ENCODE measurements at regions not wholly inside any gene's neighbourhood (a gene's known extent, or its start where the extent isn't known, plus 50 kb on each side); places are given as distances from the start of the nearest gene placed in this dataset.
A peak's percentile ranks its signal among the peaks of the same experiment; 100 is the strongest.
"Not testable (repeated sequence)": the region's sequence is repeated elsewhere in the genome, so short reads cannot be mapped to it uniquely, and the experiment has no call there.

DNA sequence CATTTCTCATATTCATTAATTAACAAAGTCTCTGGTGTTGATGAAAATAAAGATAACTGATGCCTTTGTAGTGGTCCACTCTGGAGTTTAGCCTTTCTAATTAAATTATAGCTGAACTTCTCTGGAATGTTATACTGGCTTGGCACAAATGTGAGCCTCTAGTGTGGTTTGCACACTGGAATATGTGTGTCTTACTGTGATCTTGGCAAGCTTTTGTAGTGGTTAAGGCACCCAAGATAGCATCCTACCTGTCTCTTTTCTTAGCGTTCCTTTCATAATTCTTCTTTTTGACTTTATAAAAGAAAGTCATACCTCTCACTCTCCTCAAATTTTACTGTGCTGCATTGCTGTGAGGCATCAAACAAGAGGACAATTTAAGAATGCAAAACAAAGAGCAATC lies 107.4 kb downstream of the UTRN start:
- Mint-ChIP-seq H3K4me1 (peaks cover 10 to 21% of the 10 kb centered on the region in 2 donors), H3K27ac (no peak overlapping the region), H3K9me3 (peaks cover 8% of the 10 kb centered on the region in 2 donors), H3K27me3 (no peaks in the 10 kb centered on the region), H3K4me3 (no peak overlapping the region), H3K36me3 (peaks cover 21 to 36% of the 10 kb centered on the region in 2 donors)
- ATAC-seq (replicated peaks) (no peak), DNase-seq (no peak)

DNA sequence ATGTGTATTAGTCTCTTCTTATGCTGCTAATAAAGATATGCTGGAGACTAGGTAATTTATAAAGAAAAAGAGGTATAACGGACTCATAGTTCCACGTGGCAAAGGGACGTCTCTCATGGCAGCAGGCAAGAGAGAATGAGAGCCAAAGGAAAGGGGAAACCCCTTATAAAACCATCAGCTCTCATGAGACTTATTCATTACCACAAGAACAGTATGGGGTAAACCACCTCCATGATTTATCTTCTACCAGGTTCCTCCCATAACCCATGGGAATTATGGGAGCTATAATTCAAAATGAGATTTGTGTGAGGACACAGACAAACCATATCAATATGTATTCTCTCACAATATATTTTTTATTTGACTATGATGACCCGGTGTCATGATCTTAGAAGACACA lies 109.1 kb downstream of the UTRN start:
- no peak for DNase-seq
- H3K27me3 Mint-ChIP-seq, result no peaks in the 10 kb centered on the region
- H3K4me1 Mint-ChIP-seq, result peaks cover 7 to 20% of the 10 kb centered on the region in 2 donors

DNA sequence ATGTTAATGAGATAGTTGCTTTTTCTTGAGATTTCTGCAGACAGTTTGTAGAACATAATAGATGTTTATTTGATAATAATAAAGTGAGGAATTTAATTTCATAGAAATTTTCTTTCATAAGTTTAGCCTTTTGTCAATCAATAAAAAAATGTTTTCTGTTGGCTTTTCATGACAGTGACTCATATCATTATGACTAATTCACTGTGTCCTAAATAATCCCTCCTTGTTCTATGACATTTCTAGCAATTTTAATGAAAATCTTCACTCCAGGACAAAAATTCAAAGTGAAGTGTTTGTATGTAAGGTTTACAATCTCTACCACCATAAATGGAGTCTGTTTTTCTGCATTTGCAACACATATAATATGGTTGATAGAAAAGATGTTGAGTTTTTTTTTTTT lies 109.9 kb downstream of the UTRN start:
- Mint-ChIP-seq H3K4me3 (no peak overlapping the region), H3K9me3 (peaks cover 12% of the 10 kb centered on the region in 2 donors), H3K36me3 (peaks cover 25 to 38% of the 10 kb centered on the region in 2 donors), H3K27ac (no peak overlapping the region), H3K27me3 (no peaks in the 10 kb centered on the region), H3K4me1 (peaks cover 11 to 28% of the 10 kb centered on the region in 2 donors)
- ATAC-seq (replicated peaks) (no peak), DNase-seq (no peak)

More for the DNA sequence above, 109.1 kb downstream of the UTRN start:
- peaks cover 12% of the 10 kb centered on the region in 2 donors for H3K9me3 Mint-ChIP-seq
- ATAC-seq (replicated peaks), result peak; percentile 64 to 68
- peaks cover 25 to 38% of the 10 kb centered on the region in 2 donors for H3K36me3 Mint-ChIP-seq
- no peak overlapping the region for H3K27ac Mint-ChIP-seq
- no peak overlapping the region for H3K4me3 Mint-ChIP-seq

- Mint-ChIP-seq H3K36me3 (peaks cover 22 to 31% of the 10 kb centered on the region in 2 donors), H3K27ac (no peak overlapping the region), H3K4me3 (no peak overlapping the region), H3K27me3 (no peaks in the 10 kb centered on the region), H3K4me1 (peaks cover 14 to 34% of the 10 kb centered on the region in 2 donors), H3K9me3 (peaks cover 12% of the 10 kb centered on the region in 2 donors)
- DNase-seq (no peak), ATAC-seq (replicated peaks) (peak in 1 of 2 donors; percentile 45)
Observed at GRCh38 chr6:144395826-144396225, 110.7 kb downstream of the UTRN start.

- no peak for DNase-seq
- no peaks in the 10 kb centered on the region for H3K27me3 Mint-ChIP-seq
- no peak for ATAC-seq (replicated peaks)
- H3K27ac Mint-ChIP-seq, result no peak overlapping the region
- peaks cover 16 to 41% of the 10 kb centered on the region in 2 donors for H3K4me1 Mint-ChIP-seq
- H3K36me3 Mint-ChIP-seq, result peaks cover 24 to 36% of the 10 kb centered on the region in 2 donors
- H3K4me3 Mint-ChIP-seq, result no peak overlapping the region
- H3K9me3 Mint-ChIP-seq, result peaks cover 12% of the 10 kb centered on the region in 2 donors
Observed at GRCh38 chr6:144397141-144397540, 112.0 kb downstream of the UTRN start.

- no peaks in the 10 kb centered on the region for H3K27me3 Mint-ChIP-seq
- H3K4me3 Mint-ChIP-seq, result no peak overlapping the region
- peaks cover 5 to 6% of the 10 kb centered on the region in 2 donors for H3K9me3 Mint-ChIP-seq
- H3K4me1 Mint-ChIP-seq, result peaks cover 13 to 38% of the 10 kb centered on the region in 2 donors
- H3K36me3 Mint-ChIP-seq, result peaks cover 18 to 36% of the 10 kb centered on the region in 2 donors
- DNase-seq, result no peak
- ATAC-seq (replicated peaks), result no peak
- no peak overlapping the region for H3K27ac Mint-ChIP-seq
Observed at GRCh38 chr6:144400321-144400720, 115.2 kb downstream of the UTRN start.

- DNase-seq (no peak), ATAC-seq (replicated peaks) (no peak)
- Mint-ChIP-seq H3K9me3 (peaks cover 4 to 5% of the 10 kb centered on the region in 2 donors), H3K4me1 (peaks cover 16 to 38% of the 10 kb centered on the region in 2 donors), H3K27ac (no peak overlapping the region), H3K4me3 (no peak overlapping the region), H3K36me3 (peaks cover 16 to 33% of the 10 kb centered on the region in 2 donors), H3K27me3 (no peaks in the 10 kb centered on the region)
Observed at GRCh38 chr6:144401736-144402733, 116.9 kb downstream of the UTRN start.

- no peak for ATAC-seq (replicated peaks)
- peaks cover 12 to 29% of the 10 kb centered on the region in 2 donors for H3K36me3 Mint-ChIP-seq
- H3K4me3 Mint-ChIP-seq, result no peak overlapping the region
- H3K27ac Mint-ChIP-seq, result no peak overlapping the region
- no peak for DNase-seq
- peaks cover 17 to 42% of the 10 kb centered on the region in 2 donors for H3K4me1 Mint-ChIP-seq
- peaks cover 1 to 4% of the 10 kb centered on the region in 2 donors for H3K9me3 Mint-ChIP-seq
- H3K27me3 Mint-ChIP-seq, result no peaks in the 10 kb centered on the region
Observed at GRCh38 chr6:144402750-144403149, 117.6 kb downstream of the UTRN start.

- ATAC-seq (replicated peaks), result no peak
- H3K4me3 Mint-ChIP-seq, result no peak overlapping the region
- no peaks in the 10 kb centered on the region for H3K27me3 Mint-ChIP-seq
- no peaks in the 10 kb centered on the region for H3K9me3 Mint-ChIP-seq
- peaks cover 6 to 21% of the 10 kb centered on the region in 2 donors for H3K36me3 Mint-ChIP-seq
- peaks cover 23 to 38% of the 10 kb centered on the region in 2 donors for H3K4me1 Mint-ChIP-seq
- H3K27ac Mint-ChIP-seq, result no peak overlapping the region
- DNase-seq, result no peak
Observed at GRCh38 chr6:144405163-144405562, 120.0 kb downstream of the UTRN start.

DNA sequence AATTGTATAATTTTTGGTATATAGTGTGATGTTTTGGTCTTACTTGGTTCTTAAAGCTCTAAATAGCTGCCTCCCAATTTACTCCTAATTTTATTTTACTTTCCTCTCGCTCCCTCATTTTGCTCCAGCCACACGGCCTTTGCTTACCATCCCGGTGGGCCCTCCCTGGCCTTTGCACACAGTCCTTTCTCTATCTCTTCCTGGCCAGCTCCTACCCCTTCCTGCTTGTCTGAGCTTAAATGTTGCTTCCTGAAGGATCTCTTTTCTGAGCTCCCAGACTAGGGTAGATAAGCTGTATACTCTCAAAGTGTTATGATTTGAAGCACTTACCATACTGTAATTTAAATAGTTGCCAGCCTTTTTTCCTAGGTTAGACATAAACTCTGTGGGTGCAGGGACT lies 121.7 kb downstream of the UTRN start:
- no peaks in the 10 kb centered on the region for H3K27me3 Mint-ChIP-seq
- no peak overlapping the region for H3K27ac Mint-ChIP-seq
- ATAC-seq (replicated peaks) (no peak), DNase-seq (no peak)
- H3K4me1 Mint-ChIP-seq, result peaks cover 29 to 42% of the 10 kb centered on the region in 2 donors
- peaks cover 10 to 19% of the 10 kb centered on the region in 2 donors for H3K36me3 Mint-ChIP-seq
- no peaks in the 10 kb centered on the region for H3K9me3 Mint-ChIP-seq
- H3K4me3 Mint-ChIP-seq, result no peak overlapping the region

DNA sequence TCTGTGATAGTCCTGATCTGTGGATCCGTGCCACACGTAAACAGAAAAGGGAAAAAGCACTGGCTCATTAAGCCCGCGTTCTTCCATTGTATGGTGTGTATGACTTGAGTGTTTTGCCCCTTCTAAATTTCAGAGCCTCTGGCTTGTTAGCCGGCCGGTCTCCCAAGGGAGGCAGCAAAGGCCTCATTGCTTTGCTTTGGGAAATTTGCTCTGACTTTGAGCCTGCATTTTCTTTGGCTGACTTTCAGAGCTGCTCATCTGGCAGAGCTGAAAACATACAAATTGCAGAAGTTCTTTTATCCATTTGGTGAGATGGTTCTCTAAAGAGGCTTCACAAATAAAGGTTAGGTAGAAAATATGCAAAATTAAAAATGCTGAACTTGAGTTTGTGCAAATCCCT lies 123.0 kb downstream of the UTRN start:
- H3K36me3 Mint-ChIP-seq, result peaks cover 11 to 19% of the 10 kb centered on the region in 2 donors

GRCh38 chr6:144410059-144410458 lies 124.9 kb downstream of the UTRN start:
- Mint-ChIP-seq H3K36me3 (peaks cover 9 to 10% of the 10 kb centered on the region in 2 donors), H3K27me3 (no peaks in the 10 kb centered on the region), H3K4me3 (no peak overlapping the region), H3K9me3 (peaks cover 1 to 4% of the 10 kb centered on the region in 2 donors), H3K27ac (no peak overlapping the region), H3K4me1 (peaks cover 30 to 42% of the 10 kb centered on the region in 2 donors)
- DNase-seq, result no peak
- no peak for ATAC-seq (replicated peaks)

More for the DNA sequence above, 123.0 kb downstream of the UTRN start:
- ATAC-seq (replicated peaks) (no peak), DNase-seq (no peak)
- no peak overlapping the region for H3K27ac Mint-ChIP-seq
- no peak overlapping the region for H3K4me3 Mint-ChIP-seq
- H3K27me3 Mint-ChIP-seq, result no peaks in the 10 kb centered on the region
- H3K4me1 Mint-ChIP-seq, result peaks cover 32 to 44% of the 10 kb centered on the region in 2 donors
- H3K9me3 Mint-ChIP-seq, result peaks cover under 1 to 2% of the 10 kb centered on the region in 2 donors

DNA sequence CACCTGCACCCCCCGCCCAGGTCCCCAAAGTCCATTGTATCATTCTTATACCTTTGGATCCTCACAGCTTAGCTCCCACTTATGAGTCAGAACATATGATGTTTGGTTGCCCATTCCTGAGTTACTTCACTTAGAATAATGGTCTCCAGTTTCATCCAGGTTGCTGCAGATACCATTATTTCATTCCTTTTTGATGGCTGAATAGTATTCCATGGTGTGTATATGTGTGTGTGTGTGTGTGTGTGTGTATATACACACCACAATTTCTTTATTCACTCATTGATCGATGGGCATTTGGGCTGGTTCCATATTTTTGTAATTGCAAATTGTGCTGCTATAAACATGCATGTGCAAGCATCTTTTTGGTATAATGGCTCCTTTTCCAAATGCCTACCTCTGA lies 125.4 kb downstream of the UTRN start:
- not testable (repeated sequence) for H3K4me3 Mint-ChIP-seq; H3K27me3 Mint-ChIP-seq; H3K9me3 Mint-ChIP-seq; ATAC-seq (replicated peaks); DNase-seq; H3K27ac Mint-ChIP-seq
- Mint-ChIP-seq H3K36me3 (peaks cover 9 to 10% of the 10 kb centered on the region in 2 donors), H3K4me1 (peaks cover 32 to 44% of the 10 kb centered on the region in 2 donors)

DNA sequence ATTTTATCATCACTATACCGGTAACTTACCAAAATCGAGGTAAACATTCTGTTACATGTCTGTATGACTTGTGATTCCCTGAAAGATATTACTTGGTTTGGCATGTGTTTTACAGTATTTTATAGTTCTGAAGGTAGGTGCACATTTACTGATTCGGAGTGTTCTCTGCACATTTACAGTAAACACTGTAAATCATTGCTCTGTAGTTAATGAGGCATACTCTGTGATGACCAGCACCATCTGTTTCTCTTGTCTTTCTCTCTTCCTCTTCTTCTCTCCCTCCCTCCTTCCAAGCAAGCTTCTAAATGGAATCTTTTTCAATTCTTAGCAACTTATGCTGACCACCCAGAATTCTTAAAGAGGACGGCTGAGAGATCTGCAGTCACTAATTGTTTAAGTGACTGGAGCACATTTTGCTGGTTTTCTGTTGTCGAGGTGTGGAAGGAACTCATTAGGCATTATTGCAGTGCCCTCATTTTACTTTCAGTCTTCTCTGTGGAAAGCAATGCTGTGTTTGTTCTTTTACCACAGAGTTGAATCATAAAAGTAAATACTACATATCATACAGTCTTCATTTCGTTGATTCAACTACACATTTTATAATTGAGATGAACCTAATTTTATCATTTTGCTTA lies 126.5 kb downstream of the UTRN start:
- DNase-seq (no peak), ATAC-seq (replicated peaks) (peak; percentile 50 to 63)
- Mint-ChIP-seq H3K27ac (no peak overlapping the region), H3K9me3 (peaks cover 1 to 4% of the 10 kb centered on the region in 2 donors), H3K36me3 (peaks cover 9 to 10% of the 10 kb centered on the region in 2 donors), H3K4me3 (peak overlapping the region; percentile 33 to 46), H3K27me3 (no peaks in the 10 kb centered on the region), H3K4me1 (peaks cover 40 to 49% of the 10 kb centered on the region in 2 donors)
